NCI-H82 (cell line): ENCODE measurements at regions not wholly inside any gene's neighbourhood (a gene's known extent, or its start where the extent isn't known, plus 50 kb on each side); places are given as distances from the start of the nearest gene placed in this dataset.

ENCODE experiments used
- DNase-seq: peaks from one replicate; lab custom pipeline; 2025; lab: John Stamatoyannopoulos, UW

DNA sequence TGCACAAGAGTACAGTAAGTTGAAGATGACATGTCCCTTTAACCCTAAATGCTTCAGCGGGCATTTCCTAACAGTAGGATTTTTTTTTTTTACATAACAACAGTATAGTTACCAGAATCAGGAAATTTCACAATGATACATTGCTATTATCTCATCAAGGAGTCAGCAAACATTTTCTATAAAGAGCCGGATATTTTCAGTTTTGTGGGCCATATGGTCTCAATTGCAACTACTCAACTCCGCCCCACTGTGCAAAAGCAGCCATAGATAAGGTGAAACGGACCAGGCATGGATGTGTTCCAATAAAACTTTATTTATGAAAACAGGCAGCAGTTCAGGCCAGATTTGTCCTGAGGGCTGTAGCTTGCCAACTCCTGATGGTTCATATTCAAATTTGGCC lies 130.6 kb downstream of the SMAD6 start:
- DNase-seq = no peak

DNA sequence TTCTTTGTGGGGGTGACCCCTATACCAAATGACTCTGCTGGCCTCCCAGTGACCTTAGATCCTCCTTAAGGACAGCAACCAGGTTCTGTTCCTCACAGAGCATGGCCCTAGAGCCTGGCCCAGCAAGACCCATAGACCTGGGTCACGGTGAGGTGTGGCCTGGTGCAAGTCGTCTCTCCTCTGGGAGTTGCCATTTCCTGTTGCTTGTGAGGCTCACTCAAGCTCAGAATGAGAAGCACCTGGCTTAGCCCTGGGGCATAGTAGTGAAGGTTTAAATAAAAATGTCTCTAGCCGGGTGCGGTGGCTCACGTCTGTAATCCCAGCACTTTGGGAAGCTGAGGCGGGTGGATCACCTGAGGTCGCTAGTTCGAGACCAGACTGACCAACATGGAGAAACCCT lies 131.3 kb downstream of the SMAD6 start:
- DNase-seq = no peak

DNA sequence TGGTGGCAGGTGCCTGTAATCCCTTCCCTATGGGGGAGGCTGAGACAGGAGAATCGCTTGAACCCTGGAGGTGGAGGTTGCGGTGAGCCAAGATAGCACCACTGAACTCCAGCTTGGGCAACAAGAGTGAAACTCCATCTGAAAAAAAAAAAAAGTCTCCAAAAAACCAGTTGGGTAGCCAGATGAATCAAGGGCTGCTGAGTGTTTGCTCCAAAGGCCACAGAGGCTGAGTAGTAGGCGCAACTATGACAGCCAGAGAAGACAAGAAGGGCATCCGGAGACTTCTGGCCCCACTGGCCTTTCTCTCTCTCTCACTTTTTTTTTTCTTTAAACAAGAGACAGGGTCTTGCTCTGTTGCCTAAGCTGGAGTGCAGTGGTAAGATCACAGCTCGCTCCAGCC lies 131.8 kb downstream of the SMAD6 start:
- DNase-seq = no peak

DNA sequence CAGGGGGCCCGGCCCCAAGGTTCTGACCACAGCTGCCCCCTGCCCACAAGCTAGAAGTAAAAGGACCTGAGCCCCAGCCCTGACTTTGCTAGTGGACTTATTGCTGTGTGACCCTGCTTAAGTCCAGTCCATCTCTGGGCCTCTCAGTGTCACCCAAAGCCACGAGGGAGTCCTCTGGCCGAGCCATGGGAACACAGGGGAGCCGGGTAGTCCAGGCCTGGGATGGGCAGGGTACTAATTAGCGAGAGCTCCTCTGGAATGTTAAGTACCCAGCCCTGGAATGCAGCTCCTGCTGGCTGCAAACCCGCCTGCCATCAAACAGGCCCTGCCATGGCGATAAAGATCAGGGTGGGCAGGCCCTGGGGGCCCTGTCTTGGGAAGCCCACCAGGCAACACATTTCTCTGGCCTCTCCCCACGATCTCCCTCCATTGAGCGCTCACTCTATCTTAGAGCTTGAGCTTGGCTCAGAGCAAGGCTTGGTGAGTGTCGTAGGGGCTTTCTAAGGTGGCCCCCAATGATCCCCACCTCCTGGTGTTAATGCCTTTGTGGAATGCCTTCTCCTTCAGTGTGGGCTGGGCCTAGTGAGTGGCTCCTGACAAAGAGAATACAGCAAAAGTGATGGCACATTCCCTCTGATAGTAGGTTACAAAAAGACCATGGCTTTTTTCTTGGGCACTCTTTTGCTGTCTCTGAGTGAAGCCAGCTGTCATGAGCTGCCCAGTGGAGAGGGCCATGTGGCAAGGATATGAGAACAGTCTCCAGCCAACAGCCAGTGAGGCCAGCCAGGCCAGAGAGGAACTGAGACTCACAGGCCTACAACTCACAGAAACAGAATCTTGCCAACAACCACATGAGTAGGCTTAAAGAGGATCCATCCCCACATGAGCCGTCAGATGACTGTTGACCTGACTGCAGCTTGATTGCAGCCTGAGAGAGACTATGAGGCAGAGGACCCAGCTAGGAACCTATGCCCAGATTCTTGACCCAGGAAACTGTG lies 133.1 kb downstream of the SMAD6 start:
- no peak for DNase-seq

DNA sequence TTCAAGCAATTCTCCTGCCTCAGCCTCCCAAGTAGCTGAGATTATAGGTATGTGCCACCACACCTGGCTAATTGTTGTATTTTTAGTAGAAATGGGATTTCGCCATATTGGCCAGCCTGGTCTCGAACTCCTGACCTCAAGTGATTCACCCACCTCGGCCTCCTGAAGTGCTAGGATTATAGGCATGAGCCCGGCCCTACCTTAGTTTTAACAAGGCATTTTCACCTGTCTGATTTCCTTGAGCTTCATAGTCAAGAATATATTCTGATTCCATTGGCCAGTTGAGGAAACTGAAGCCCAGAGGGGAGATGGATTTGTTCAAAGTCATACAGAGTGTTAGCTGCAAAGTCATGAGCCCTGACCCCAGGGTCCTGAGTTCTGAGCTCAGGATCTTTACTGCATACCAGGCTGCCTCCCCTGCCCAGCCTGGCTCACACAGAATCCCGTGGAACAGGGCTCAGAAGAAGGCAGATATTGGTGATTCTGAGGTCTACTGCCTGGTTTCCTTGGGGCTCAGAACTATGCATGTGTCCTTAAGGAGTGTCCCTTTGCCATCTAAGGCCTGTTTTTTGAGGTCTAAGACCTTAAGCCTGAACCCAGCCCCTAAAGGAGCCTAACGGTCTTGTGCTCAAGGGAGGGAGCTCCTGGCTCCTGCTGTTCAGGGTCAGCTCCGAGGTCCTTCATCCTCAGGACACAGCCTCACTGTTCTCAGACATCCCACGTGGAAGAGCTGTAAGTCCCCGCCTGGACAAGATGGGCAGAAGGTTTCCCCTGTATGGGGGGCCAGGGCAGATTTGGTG lies 134.4 kb downstream of the SMAD6 start:
- no peak for DNase-seq

DNA sequence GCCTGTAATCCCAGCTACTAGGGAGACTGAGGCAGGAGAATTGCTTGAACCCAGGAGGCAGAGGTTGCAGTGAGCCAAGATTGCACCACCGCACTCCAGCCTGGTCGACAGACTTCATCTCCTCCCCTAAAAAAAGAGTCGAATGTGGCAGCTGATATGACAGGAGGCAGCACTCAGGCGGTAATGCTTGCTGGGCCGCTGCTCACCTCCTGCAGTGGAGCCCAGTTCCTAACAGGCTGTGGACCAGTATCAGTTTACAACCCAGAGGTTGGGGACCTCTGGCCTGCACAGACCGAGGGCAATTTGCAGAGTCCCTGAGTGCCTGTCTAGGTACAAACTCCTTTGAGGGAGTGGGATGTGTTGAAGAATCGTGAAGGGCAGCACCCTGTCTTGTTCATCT lies 136.2 kb downstream of the SMAD6 start:
- DNase-seq = no peak

DNA sequence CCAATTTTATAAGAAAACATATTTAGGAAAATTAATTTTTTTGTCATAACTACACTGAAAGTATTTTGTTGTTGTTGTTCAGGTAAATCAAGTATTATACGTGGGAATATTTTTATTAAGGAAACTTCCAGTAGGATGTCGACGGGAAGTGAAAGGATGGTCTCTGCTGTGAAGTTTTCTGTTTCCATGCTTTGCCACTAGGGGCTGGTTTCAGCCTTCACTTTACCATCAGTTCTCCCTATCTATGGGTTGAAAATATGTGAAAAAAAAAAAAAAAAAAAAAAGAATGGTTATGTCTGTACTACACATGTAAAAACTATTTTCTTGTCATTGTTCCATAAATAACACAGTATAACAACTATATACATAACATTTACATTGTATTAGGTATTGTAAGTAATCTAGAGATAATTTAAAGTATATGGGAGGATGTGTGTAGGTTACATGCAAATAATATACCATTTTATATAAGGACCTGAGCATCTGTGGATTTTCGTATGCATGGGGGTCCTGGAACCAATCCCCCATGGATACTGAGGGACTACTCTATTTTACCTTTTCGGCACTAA lies 136.7 kb downstream of the SMAD6 start:
- DNase-seq = peak; percentile 28

DNA sequence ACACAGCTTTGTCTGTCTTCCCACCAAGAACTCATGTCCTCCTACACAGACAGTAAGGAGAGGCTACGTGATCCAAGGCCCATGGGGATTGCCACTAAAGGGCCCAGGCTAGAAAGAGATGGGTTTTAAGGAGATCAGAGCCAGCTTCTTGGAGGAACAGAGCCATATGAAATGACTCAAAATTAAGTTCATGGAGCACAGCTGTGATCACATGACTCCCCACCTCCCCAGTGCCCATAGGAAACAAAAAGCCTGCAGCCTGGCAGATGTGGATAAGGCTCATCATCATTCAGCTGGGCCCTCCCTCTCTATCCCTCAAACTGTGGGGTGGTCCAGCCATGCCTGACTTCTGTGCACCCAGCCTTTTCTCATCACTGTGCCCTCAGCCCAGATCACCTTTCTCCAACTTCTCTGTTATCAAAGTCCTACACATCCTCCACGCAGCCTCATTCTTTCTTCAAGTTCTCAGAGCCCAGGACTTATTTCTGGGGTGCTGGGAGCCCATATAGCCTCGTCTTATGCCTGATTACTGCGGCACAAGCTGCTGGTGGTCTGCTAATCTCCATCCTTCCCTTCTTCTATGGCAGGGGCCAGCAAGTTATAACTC lies 137.6 kb downstream of the SMAD6 start:
- no peak for DNase-seq

DNA sequence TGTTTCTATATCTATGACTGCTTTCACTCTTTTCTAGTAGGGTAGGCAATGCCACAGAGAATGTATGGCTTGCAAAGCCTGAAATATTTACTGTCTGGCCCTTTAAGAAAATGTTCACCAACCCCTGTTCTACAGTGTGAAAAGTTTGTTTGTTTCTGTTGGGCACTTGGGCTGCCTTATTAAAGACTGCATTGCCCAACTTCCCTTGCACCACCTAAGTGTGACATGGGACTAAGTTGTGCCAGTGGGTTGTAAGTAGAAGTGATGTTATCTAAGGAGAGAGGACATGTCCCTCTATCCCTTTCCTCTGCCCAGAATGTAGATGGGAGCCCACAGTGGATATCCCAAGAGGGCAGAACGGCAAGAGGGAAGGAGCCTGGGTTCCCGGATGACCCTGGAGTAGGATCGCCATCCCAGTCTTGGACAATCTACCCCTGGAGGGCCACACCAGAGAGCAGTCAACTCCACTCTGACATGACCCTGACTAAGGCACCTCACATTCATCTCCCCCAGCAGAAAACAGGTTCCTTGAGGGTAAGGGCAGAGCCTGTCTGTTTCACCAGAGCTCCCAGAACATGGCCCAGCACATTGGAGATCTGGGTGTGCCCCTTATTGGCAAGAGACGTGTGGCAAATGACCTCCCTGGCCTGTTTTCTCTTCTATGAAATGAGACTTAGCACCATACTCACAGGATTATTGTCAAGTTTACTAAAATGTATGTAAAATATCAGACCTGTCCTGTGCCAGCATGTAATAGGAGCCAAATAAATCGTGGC lies 138.8 kb downstream of the SMAD6 start:
- DNase-seq = no peak

DNA sequence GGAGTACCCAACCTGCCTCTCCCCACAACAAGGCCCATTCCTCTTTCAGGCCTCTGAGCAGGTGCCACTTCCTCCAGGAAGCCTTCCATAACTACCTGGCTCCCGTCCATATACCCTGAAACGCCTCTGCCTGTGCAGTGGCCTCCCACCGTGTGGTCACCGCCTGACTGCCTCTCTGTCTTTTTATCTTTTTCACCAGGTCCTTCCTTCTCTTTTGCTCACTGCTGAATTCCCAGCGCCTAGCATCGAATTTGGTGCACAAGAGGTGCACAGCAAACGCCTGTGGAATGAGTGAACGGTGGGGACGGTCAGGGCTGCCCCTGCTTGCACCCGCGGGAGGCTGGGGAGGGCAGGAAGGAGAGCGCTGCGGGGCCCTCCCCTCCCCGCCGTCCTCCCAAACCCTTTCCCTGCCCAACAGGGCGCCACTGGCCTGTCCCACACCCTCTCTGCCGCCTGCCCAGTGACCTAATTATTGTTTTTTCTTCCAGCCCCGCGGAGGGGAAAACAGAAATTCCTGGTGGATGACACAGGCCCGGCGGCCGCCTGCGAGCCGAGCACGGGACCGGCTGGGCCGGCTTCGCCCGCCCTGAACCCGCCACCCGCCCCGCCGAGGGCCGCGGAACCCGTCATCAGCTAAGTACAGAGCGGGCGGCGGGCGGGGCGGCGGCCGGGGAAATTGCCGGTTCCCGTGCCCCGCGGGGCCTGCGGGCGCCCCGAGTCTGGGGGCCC lies 140.1 kb downstream of the SMAD6 start:
- DNase-seq = peak; percentile 13

DNA sequence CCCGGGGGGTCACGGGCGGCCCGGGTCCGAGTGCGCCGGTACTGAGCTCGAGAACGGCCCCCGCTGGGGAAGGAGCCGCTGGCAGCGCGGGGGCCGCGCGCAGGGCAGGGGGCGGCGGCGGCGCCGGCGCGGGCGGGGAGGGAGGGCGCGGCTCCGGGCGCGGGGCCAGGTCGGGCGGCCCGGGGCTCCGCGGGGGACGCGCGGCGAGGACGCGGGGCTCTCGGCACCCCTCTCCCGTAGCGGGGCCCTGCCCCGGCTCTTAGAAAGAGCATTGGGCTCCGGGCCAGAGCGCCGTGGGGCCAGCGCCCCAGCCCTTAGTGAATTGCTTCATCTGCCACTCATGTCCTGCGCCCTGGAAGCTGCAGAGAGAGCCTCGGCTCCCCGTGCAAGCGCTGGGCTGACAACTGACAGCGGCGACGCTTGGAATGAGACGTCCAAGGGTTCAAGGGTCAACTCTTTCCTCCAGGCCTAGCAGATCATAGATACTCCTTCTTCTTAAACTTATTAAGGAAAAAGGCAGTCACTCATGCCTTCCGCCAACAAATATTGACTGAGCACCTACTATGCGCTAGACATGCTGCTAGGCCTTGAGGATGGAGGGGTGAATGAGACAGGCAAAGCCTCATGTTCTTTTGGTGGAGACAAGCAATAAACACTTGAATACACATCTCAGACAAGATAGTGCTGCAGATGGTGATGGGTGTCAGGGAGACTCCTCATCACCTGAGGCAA lies 140.8 kb downstream of the SMAD6 start:
- DNase-seq = peak; percentile 44

DNA sequence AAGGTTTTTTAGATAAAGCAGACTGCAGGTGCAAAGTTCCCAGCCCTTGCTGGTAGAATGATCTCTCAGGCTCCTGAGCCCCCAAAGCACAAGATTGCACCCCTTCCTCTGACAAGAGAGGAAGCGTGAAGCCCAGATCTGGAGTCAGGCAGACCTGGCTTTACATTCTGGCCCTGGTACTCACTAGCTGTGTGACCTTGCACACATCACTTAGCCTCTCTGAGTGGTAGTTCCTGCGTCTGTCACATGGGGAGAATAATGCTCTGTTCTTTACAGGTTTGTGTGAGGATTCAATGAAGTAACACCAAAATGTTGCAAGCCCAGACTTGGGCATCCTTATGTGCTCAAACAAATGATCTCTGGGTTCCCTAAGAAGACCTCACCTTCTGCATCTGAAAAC lies 141.5 kb downstream of the SMAD6 start:
- no peak for DNase-seq

DNA sequence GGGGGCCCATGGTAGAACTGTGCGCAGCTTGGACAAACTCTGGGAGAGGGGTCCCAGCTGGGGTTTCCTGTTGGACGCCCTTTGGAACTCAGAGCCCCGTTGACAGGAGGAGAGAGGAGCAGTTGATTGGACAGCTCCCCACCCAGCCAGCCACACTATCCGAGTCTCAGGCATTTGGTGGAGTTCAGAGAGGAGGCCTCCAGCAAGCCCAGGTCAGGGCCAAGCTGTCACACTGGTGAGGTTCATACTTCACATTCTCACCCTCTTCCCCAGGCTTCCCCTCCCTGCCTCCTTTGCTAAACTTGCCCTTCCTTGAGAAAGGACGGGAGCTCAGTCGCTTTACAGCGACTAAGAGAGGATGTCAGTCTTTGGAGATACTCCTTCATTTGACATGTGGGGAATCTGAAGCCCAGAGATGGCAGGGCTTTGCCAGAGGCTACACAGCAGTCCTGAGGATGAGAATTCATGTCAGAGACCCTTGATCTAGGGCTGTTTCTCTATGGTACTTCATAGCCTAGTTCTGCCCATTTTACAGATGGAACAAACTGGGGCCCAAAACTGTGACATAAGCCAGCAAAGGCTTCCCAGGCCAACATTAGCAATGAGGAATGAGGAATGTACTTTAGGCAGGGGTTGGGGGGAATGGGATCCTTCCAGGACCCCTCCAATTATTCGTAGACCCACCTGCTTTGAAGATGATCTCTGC lies 142.2 kb downstream of the SMAD6 start:
- DNase-seq = no peak

DNA sequence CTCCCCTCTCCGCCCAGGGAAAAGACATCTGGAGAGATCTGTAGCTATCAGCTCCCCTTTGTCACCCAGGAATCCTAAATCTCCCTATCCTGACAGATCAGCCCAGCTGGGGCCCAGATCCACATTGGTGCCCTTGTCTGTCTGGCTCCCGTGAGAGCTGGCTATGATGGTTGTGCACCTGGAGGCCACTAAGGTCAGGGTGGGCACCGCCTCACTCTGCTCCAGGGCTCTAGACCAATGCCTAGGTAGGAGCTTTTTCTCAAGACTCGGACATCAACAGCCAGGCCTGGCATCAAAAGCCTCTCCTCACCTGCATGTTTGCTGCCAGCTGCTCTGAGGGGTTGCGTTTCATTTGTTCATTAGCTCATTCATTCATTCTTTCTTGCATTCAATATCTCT lies 142.7 kb downstream of the SMAD6 start:
- no peak for DNase-seq

DNA sequence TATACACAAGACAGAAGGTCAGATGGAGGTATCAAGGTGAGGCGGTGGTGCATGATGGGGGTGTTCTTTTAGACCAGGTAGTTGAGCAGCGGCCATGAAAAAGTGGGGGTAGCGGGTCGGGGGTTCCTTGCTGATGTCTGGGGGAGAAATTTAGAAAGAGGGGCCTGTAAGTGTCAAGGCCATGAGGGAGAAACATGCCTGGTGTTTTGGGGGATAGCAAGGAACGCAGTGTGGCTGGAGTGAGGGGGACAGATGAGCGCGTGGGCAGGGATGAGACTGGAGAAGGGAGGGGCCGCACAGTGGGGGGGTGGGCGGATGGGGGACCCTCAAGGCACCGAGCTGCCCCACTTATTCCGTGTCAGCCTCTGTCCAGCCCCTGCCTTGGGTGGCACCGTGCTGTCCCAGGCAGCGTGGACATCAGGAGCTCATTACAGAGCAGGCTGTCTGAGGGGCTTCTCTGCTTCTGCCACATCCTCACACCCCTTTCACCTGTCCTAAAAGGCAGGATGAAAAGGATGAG lies 143.3 kb downstream of the SMAD6 start:
- no peak for DNase-seq

DNA sequence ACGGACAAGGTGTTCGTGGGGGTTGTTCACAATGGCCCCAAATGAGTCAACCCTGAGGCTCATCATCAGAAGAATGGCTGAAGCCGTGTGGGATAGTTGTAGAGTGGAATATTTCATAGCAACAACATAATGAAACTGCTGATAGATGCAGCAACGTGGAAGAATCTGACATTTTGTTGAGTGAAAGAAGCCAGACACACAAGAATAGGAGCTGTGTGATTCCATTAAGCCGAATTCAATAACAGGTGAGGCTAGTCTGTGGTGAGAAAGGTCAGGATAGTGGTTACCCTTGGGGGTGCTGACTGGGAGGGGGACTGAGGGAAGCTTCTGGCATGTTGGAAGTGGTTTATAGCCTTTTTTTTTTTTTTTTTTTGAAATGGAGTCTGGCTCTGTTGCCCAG lies 144.0 kb downstream of the SMAD6 start:
- no peak for DNase-seq

DNA sequence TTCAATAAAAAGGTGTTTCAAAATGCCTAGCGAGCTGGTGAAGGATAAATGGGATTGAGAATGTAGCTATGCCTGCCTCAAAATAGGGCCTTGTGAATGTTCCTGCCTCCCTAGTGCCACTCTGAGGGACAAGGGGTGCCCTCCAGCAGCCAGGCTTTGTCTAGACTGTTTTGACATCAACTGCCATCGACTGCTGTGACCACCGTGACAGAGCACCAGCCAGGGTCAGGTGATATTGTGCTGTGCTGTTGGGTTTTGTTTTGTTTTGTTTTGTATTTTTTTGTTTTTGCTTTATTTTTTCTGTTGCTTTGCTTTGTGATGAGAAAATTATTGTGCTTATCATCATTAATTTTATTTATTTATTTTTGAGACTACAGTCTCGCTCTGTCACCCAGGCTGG lies 144.8 kb downstream of the SMAD6 start:
- no peak for DNase-seq

DNA sequence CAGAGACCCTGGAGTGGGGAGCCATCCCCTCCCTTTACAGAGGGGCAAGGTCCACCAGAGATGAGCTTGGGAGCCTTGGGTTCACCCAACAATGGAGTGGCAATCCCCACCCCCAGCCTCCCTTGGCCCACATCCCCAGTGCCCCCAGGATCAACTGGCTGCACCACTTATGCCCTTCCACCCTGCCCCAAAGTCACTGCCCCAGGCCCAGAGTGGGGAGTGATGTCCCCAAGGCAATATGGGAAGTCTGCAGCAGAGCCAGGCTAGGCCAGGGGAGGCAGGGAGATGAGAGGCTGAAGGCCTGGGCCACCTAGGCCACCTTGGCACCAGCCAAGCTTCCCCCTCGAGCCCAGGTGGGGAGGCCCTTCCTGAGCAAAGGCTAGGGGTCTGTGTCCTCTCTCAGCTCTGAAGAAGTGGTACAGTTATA lies 145.5 kb downstream of the SMAD6 start:
- no peak for DNase-seq

DNA sequence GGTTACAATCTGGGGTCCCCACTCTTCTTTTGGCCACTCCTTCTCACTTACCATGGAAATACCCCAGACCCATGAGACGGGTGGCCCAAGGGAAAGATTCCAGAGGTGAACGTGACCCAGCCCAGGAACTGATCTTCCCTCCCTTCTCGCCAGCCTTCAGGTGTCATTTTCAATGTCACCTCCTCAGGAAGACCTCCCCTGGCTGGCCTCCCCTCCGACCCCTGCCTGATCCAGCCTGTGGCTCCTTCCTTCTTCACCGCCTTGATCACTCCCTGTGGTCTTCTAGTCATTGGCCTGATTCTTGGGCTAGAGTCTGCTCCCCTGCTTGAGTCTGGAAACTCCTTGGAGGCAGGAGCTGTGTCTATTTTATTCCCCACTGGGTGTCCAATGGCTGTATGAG lies 146.1 kb downstream of the SMAD6 start:
- no peak for DNase-seq
